Endothelial cell (in vitro differentiated cells): ENCODE measurements at regions not wholly inside any gene's neighbourhood (a gene's known extent, or its start where the extent isn't known, plus 50 kb on each side); places are given as distances from the start of the nearest gene placed in this dataset.

Experiments
- DNase-seq: peaks from one replicate; pipeline ENCODE4 v3.0.0; 2021; ENCODE audit warnings: low spot score
- H3K27ac Mint-ChIP-seq: one replicate; pipeline ENCODE4 v1.8.0; 2021; ENCODE audit warnings: mixed read lengths, inconsistent platforms; ENCODE audit not compliant: unreplicated experiment
- H3K27me3 Mint-ChIP-seq: one replicate; pipeline ENCODE4 v1.8.0; 2021; ENCODE audit warnings: mild to moderate bottlenecking, moderate library complexity, mixed read lengths, inconsistent platforms; ENCODE audit not compliant: unreplicated experiment
- H3K36me3 Mint-ChIP-seq: one replicate; pipeline ENCODE4 v1.8.0; 2021; ENCODE audit warnings: mild to moderate bottlenecking, low read depth, mixed read lengths, inconsistent platforms; ENCODE audit not compliant: unreplicated experiment
- H3K4me1 Mint-ChIP-seq: one replicate; pipeline ENCODE4 v1.8.0; 2021; ENCODE audit warnings: mild to moderate bottlenecking, mixed read lengths, inconsistent platforms; ENCODE audit not compliant: unreplicated experiment
- H3K4me3 Mint-ChIP-seq: one replicate; pipeline ENCODE4 v1.8.0; 2021; ENCODE audit warnings: mild to moderate bottlenecking, mixed read lengths, inconsistent platforms; ENCODE audit not compliant: unreplicated experiment
- H3K9me3 Mint-ChIP-seq: one replicate; pipeline ENCODE4 v1.8.0; 2021; ENCODE audit warnings: mixed read lengths, inconsistent platforms; ENCODE audit not compliant: unreplicated experiment
- TF ChIP-seq, protein P1 (sequence below): fragments of 200-600 bp; sonication (generic); IDR thresholded peaks from one replicate; pipeline ENCODE4 v1.5.0; 2021; ENCODE audit warnings: antibody characterized with exemption; ENCODE audit not compliant: unreplicated experiment

GRCh38 chr13:93118081-93118615 is 108.5 kb upstream of the GPC6 start:
- peak; percentile 16 for DNase-seq
- Mint-ChIP-seq H3K4me1 (peaks cover 10% of the 10 kb centered on the region), H3K36me3 (no peaks in the 10 kb centered on the region), H3K27me3 (peaks cover 1% of the 10 kb centered on the region), H3K27ac (no peak overlapping the region), H3K9me3 (peaks cover 4% of the 10 kb centered on the region), H3K4me3 (no peak overlapping the region)
- TF ChIP-seq, protein P1, sequence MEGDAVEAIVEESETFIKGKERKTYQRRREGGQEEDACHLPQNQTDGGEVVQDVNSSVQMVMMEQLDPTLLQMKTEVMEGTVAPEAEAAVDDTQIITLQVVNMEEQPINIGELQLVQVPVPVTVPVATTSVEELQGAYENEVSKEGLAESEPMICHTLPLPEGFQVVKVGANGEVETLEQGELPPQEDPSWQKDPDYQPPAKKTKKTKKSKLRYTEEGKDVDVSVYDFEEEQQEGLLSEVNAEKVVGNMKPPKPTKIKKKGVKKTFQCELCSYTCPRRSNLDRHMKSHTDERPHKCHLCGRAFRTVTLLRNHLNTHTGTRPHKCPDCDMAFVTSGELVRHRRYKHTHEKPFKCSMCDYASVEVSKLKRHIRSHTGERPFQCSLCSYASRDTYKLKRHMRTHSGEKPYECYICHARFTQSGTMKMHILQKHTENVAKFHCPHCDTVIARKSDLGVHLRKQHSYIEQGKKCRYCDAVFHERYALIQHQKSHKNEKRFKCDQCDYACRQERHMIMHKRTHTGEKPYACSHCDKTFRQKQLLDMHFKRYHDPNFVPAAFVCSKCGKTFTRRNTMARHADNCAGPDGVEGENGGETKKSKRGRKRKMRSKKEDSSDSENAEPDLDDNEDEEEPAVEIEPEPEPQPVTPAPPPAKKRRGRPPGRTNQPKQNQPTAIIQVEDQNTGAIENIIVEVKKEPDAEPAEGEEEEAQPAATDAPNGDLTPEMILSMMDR: no peak

- H3K36me3 Mint-ChIP-seq: no peaks in the 10 kb centered on the region
- no peak for DNase-seq
- no peak overlapping the region for H3K27ac Mint-ChIP-seq
- no peaks in the 10 kb centered on the region for H3K9me3 Mint-ChIP-seq
- no peaks in the 10 kb centered on the region for H3K27me3 Mint-ChIP-seq
- TF ChIP-seq, protein P1: no peak
- H3K4me1 Mint-ChIP-seq: no peaks in the 10 kb centered on the region
- H3K4me3 Mint-ChIP-seq: no peak overlapping the region
Measured at GRCh38 chr13:93140912-93141311, 85.7 kb upstream of the GPC6 start.

- TF ChIP-seq, protein P1: no peak
- H3K27me3 Mint-ChIP-seq: no peaks in the 10 kb centered on the region
- no peaks in the 10 kb centered on the region for H3K9me3 Mint-ChIP-seq
- no peaks in the 10 kb centered on the region for H3K4me1 Mint-ChIP-seq
- H3K4me3 Mint-ChIP-seq: no peak overlapping the region
- H3K36me3 Mint-ChIP-seq: no peaks in the 10 kb centered on the region
- no peak for DNase-seq
- H3K27ac Mint-ChIP-seq: no peak overlapping the region
Measured at GRCh38 chr13:93144031-93144430, 82.6 kb upstream of the GPC6 start.

GRCh38 chr13:93145199-93145598 is 81.4 kb upstream of the GPC6 start:
- DNase-seq: no peak
- no peak overlapping the region for H3K27ac Mint-ChIP-seq
- no peak overlapping the region for H3K4me3 Mint-ChIP-seq
- no peaks in the 10 kb centered on the region for H3K36me3 Mint-ChIP-seq
- no peaks in the 10 kb centered on the region for H3K9me3 Mint-ChIP-seq
- H3K27me3 Mint-ChIP-seq: no peaks in the 10 kb centered on the region
- no peaks in the 10 kb centered on the region for H3K4me1 Mint-ChIP-seq
- TF ChIP-seq, protein P1: no peak

- H3K4me1 Mint-ChIP-seq: no peaks in the 10 kb centered on the region
- no peak overlapping the region for H3K27ac Mint-ChIP-seq
- DNase-seq: no peak
- H3K27me3 Mint-ChIP-seq: no peaks in the 10 kb centered on the region
- H3K36me3 Mint-ChIP-seq: no peaks in the 10 kb centered on the region
- TF ChIP-seq, protein P1: no peak
- no peaks in the 10 kb centered on the region for H3K9me3 Mint-ChIP-seq
- no peak overlapping the region for H3K4me3 Mint-ChIP-seq
Measured at GRCh38 chr13:93146584-93147297, 79.9 kb upstream of the GPC6 start.
